SKM-1 (cell line): ENCODE measurements at regions not wholly inside any gene's neighbourhood (a gene's known extent, or its start where the extent isn't known, plus 50 kb on each side); places are given as distances from the start of the nearest gene placed in this dataset.
"Not testable (repeated sequence)": the region's sequence is repeated elsewhere in the genome, so short reads cannot be mapped to it uniquely, and the experiment has no call there.

Source experiments
- DNase-seq: peaks from one replicate; lab custom pipeline; 2025; ENCODE audit not compliant: unreplicated experiment; lab: John Stamatoyannopoulos, UW

DNA sequence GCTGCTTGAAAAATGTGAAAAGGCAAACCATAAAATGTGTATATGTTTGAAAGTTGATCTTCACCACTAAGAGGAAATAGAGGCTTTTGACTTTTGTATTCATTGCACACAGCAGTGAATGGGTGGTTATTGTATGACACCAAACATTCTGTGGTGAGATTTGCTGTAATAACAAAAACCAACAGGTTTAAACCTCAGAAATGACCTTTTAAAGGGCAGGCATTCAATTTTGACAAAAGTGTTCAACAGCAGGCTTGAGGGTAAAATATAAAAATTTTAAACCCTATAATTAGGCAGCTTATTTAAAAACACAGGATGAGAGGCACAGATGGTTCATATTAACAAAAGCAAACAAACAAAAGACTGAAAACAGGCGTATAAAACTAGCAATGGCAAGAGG is 128.1 kb upstream of the NUDT12 start:
- DNase-seq, result no peak

GRCh38 chr5:103679873-103680272 is 117.3 kb upstream of the NUDT12 start:
- DNase-seq, result no peak

DNA sequence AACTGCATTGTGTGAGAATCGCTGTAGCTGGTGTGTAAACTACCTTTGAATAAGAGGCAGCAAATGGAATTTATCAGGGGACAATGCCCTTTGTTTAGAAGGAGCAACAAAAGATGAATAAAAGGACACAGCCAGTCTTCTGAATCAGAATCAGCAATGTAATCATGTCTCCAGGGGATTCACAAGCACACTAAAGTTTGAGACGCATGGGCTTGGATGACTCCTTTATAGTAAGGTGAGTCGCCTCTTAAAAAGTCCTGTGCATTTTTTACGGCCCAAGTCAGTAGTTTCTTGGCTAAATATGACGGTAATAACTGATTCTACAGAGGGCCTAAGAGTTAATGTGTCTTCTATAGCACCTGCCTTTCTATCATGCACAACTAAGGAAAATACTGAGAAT is 113.6 kb upstream of the NUDT12 start:
- DNase-seq, result not testable (repeated sequence)

DNA sequence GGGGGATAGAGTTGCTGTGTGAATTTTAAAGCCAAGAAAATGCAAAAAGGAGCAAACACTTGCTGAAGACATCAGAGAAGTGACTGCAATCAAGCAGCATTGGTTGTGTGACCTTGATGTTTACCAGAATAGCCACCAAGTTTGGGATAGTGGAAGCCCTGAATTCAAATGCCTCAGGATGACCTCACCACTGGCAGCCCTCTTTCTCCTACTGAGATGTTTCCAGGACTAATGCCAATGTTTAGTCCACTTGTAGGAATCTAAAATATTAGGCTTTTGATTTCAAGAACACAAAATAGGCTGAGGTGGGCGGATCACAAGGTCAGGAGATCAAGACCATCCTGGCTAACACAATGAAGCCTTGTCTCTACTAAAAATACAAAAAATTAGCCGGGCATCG is 112.2 kb upstream of the NUDT12 start:
- no peak for DNase-seq

GRCh38 chr5:103674251-103674650 is 111.7 kb upstream of the NUDT12 start:
- no peak for DNase-seq

DNA sequence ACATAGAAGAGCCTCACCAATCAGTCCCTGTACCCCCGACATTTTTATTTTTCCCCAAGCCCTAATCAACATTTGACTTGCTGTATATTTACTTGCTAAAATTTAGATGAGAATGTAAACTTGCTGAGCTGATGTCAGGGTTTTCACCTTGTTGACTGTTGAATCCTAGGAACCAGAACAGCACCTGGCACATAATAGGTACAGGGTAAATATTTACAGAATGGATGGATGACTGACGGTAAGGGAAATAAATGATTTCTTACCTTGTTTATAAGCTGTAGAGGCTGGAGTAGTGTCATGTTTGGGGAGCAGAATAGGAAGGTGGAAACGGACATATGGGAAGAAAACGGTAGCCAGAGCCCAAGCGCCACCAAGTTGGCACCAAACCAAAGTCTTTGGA is 107.0 kb upstream of the NUDT12 start:
- DNase-seq, result no peak

- no peak for DNase-seq
Observed at GRCh38 chr5:103668281-103668680, 105.7 kb upstream of the NUDT12 start.

GRCh38 chr5:103667068-103667467 is 104.5 kb upstream of the NUDT12 start:
- DNase-seq, result no peak

DNA sequence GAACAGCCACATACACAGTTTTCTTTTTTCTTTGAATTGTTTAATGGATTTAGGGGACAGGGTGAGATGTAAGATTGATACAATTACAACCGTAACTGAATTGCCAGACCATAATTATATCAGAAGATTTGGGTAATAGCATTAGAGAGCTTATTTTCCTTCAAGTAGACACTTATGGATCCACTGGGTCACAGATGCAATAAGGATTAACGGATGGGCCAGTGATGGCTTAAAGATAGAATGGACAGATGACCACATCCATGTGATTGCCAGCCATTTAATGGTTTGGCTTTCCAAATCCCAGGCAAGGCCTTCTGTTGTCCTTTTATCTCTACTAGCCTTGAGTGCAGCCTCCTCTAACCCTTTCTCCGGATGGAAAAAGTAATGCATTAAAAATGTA is 94.7 kb upstream of the NUDT12 start:
- no peak for DNase-seq

GRCh38 chr5:103648086-103648485 is 85.5 kb upstream of the NUDT12 start:
- DNase-seq, result no peak

DNA sequence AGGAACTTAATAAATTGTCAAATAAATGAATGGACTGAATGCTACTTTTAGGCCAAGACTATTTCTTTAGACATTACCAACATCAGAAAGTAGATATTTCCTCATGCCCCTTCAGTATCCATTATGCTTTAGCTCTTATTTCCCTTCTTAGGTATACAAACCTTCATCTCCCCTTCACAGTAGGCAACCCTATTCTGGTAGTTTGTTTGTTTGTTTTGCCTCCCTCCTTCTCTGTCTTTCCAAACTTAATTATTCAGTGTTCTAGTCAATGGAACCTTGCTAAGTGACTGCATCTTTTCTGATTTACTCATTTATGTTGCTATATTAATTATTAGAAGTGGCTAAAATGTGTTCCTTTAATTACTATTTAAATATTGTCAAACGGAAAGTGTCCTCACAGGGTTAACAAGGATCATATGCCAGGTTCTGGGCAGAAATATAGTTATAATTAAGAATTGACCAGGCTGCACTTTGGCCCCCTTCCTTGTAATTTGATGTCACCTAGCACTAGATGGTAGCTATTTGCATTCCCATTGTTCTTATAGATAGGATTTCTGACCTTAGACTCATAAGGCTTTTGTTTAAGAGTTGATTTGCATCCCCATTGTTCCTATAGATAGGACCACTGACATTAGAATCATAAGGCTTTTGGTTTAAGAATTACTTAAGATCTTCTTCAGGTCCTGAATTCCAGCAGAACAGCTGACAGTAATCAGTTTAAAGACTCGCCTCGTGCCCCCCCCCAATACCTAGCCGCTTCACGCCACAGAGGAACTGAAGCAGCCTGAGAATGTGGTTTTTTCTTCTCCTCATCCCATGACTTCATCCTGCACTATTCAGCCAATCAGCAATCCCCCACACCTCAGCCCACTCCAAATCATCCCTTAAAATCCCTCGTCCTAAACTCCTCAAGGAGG is 84.4 kb upstream of the NUDT12 start:
- no peak for DNase-seq

DNA sequence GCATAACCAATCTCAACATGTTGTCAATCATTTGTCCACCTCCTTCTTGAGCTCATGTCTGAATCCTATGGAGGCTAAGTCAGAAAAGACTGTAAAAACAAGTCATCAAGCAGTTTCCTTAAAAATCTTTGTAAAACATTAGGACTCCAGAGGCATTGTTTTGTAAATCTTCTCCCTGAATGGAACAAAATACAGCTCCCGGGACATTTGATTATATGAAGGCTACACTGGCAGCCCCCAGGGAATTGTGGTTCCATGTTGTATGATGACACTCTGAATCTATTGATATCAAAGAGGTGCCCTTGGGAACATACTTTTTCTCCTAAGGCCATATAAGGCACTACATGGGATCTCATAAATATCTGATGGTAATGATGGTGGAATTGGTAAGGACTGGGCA is 83.2 kb upstream of the NUDT12 start:
- no peak for DNase-seq

GRCh38 chr5:103638979-103639378 is 76.4 kb upstream of the NUDT12 start:
- no peak for DNase-seq

DNA sequence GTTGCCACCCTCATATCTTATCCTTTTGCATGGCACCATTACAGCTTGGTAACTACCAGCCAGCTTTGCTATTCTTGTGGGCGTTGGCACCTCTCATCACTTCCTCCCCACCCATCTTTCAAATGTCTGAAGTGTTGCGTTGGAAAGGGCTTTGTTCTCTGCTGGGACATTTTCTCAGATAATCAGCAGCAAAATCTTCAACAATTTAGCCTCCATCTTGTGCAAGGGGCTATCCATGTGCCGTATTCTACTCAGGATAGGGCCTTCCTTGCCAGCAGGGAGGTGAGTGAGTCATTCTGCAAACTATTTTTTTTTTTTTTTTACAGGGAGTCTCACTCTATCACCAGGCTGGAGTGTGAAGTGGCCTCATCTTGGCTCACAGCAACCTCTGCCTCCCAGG is 62.1 kb upstream of the NUDT12 start:
- no peak for DNase-seq

DNA sequence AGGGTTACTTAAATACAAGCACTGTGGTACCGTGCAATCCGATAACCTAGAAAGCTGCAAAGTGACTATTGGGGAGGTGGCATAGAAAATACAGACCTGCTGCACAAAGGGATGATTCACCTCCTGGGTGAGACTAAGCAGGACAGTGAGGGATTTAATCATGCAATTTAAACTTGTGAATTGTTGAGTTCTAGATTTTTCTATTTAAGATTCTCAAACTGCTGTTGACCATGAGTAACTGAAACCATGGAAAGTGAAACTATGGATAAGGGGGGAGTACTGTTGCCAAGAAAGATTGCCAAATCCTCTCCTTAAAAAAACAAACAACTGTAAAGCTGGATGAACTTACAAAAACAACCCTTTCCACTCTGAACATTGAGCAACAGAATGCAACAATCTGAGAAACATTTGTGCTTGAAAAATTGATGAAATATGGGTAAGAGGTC is 61.5 kb upstream of the NUDT12 start:
- DNase-seq, result no peak

DNA sequence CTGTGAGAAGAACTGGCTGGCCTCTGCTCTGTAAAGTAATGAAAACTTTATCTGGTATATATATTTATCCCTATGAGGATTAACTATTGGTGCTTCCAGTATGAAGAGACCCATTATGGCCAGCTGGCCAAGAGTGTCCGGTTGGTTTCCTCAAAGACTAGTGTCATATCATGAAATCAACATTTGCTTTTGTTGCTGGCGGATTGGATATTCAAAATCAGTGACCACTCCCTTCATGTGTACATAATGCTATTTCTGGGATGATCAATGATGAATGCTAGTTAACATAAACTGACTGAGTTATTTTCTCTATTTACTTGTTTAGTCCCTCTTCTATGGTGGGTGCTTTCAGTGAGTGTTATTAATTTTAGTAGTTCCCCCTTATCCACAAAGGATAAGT is 60.8 kb upstream of the NUDT12 start:
- DNase-seq, result no peak

DNA sequence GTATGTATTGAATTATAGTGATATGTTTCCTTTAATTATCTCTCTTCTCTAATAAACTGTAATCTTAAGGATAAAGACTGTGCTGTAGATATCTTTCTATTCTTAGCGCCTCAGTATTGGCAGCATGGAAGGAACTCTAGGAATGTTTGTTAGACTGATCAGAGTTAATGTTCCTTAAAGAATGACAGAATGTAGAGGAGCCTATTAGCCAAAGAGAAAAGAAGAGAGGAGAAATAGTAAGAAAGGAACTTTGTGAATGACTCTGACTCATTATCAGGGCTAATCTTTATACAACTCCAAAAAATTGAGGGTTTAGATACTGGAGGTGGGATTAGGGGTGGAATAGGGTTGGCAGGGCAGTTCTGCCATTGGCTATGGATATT is 59.0 kb upstream of the NUDT12 start:
- DNase-seq, result no peak

DNA sequence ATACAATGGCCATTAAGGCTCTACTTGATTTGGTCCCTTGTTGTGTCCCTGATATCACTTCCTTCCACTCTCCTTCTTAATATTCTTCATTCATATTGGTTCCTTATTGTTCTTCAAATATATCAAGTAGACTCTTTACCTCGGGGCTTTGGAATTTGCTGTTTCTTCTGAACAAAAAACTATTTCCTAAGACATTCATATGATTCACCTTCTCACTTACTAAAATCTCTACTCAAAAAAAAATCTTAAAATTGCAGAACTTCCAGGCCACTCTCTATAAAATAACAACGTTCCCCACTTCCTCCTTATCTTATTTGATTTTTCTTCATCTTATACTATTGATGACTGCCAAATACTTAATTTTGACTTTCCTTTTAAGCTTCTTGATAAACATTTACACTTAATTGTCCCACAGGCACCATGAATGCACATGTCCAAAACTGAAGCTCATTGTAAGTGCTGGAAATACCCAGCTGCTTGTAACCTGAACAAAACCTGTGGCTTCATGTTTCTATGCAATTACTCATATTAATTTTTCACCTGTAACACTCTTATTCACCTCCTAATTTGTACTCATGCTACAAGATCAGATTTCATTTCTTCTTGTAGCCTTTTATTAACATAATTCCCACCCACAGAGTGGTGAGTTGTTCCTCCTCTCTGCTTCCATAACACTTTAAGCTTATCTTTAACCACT is 58.4 kb upstream of the NUDT12 start:
- DNase-seq, result no peak

- DNase-seq, result no peak
Observed at GRCh38 chr5:103617913-103618312, 55.3 kb upstream of the NUDT12 start.

DNA sequence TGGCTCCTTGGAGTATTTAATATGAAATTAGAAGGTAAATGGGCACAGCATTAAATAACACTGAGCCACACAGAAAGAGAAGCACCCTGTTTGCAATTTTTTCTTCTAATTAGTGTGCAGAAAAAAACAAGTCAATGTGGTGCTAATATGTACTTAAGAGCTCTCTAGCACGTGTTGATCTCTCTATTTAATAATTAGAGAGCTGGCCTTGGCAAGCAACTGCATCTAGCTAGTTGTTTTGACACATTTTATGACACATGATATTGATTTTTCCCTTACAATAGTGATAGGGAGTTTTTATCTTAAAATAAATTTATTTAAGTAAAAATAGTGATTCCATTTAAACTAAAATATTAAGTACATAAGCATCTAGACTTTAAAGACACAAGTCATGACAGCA is 54.5 kb upstream of the NUDT12 start:
- no peak for DNase-seq

GRCh38 chr5:103612545-103612944 is 50.0 kb upstream of the NUDT12 start:
- DNase-seq, result no peak
